ENCODE measurements at regions not wholly inside any gene's neighbourhood (a gene's known extent, or its start where the extent isn't known, plus 50 kb on each side); places are given as distances from the start of the nearest gene placed in this dataset.

DNA sequence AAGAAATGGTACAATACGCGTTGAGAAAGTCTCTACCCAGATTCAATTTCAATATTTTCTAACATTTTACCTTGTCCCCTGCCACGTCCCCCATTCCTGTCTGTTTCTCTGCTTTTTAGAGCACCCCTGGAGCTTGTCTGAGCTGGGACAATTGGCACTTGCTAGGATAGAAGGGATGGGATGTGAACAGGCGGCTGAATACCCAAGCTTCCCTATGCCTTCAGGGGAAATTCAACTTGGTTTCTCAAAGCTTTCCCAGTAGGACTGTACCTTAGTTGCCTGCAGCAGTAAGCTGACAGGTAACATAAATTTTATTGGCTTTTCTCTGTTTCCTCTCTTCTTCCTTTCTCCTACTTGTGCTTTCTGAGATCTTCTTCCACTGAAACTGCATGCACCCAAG lies 1663.3 kb downstream of the EFNB2 start:
- no peak for DNase-seq

DNA sequence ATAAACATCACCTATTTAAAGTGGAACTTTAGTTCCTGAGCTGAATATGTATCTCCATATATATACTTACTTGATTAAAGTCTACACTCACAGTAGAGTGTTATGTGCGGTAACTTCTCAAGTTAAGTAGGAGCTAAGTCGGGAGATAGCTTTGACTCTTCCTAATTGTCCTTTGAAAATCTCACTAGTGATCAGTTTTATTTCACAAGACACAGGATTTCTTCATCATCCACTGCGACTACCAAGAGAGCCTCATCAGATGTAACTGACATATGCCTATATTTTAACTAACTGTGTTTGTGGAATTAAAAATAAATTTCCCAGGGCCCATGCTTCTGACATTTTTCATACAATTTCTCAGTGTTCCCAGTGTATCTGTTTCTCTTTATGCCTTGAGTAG lies 1664.0 kb downstream of the EFNB2 start:
- DNase-seq: no peak

DNA sequence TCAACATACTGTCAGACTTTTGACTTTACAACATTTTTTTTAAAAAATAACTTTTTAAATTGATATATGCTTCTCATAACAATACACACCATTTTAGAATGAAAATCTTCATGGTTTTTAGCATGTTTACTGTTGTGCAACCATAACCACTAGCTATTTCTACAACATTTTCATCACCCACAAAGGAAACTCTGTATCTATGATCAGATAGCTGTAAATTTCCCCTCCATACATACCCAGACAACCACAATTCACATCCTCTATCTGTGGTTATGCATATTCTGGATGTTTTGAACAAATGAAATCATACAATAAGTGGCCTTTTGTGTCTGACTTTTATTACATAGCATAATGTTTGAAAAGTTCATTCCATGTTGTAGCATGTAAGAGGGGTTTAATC lies 1666.0 kb downstream of the EFNB2 start:
- DNase-seq: no peak

DNA sequence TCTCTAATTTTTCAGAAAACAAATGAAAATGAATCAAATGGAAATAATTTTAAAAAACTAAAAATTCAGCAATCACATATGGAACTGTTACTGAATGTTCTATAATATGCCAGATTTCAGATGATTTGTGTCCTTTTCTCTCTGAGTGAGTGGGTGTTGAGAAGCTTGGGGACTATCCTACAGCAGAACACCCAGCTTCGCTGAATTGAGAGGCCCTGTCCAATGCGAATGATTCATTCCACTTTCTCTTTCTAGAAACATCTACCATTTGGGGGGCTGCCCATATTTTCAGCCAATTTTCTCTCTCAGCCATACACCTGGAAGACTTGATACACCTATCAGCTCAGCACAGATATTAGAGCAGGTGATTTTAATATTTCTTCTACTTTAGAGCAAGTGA lies 1666.7 kb downstream of the EFNB2 start:
- no peak for DNase-seq

DNA sequence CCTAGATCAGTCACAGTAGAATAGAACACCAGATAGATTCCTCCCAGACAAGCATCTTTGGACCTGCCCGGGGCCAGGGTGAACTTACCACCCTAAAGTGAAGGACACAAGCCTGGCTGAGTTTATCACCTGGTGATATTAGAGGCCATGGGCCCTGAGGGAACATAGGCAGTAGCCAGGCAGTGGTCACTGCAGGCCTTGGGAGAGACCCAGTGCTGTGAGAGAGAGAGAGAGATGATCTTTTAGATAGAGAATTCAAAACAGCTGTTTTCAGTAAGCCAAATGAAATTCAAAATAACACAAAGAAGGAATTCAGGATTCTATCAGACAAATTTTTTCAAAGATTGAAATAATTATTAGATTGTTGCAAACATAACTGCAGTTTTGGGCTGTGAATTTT lies 1679.9 kb downstream of the EFNB2 start:
- no peak for DNase-seq

DNA sequence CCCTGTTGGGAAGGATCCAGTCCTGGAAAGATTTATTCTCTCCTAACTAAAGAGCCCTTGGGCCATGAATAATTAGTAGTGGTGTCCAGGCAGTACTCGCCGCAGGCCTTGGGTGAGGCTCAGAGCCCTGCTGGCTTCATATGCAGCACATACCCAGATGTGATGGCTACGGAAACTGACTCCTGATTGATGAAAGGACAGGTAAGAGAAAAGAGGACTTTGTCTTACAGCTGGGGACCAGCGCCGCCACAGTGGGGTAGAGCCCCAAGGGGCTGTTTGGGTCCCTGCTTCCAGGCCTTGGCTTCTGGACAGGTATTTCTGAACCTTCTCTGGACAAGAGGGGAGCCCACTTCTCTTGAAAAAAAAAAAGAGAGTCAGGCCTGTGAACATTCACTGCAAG lies 1680.8 kb downstream of the EFNB2 start:
- no peak for DNase-seq

DNA sequence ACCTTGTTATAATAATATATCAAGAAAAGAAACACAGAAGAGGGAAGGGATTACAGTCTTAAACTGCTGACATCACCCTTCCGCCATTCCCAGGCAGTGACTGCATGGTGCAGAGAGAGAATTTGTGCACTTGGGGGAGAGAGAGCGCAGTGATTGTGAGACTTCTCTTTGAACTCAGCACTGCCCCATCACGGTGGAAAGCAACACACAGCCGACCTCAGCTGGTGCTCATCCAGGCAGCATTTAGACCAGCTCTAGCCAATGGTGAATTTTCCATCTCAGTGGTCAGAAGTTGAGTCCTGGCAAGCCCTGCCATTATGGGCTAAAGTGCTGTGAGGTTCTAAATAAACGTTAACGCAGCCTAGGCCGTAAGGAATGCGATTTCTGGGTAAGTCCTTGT lies 1681.5 kb downstream of the EFNB2 start:
- DNase-seq: no peak

DNA sequence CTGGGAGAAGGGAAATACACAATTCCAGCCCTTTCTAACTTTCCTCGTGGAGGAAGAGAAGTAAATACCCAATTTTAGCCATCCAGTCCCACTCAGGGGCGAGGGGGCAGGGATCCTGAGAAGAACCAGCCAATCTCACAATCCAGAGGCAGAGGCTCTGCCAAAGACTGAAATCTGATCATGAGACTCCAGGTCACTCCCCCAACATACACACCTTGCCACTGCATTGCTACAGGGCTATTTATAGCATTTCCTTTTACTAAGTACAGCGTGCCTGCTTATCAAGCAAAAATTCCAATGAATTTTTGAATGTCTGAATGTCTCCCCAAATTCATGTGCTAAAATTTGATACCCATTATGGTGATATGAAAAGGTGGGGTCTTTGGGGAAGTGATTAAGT lies 1687.5 kb downstream of the EFNB2 start:
- no peak for DNase-seq

DNA sequence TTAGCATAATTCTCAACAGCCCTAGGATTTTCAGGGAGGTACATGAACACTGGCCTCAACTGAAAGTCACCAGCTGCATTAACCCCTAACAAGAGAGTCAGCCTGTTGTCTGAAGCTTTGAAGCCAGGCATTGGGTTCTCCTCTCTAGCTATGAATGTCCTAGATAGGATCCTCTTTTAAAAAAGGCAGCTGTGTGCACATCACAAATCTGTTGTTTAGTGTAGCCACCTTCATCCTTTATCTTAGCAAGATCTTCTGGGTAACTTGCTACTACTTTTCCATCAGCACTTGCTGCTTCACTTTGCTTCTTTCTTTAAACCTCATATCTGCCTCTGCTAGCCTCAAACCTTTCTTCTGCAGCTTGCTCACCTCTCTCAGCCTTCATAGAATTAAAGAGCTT lies 1692.1 kb downstream of the EFNB2 start:
- no peak for DNase-seq

DNA sequence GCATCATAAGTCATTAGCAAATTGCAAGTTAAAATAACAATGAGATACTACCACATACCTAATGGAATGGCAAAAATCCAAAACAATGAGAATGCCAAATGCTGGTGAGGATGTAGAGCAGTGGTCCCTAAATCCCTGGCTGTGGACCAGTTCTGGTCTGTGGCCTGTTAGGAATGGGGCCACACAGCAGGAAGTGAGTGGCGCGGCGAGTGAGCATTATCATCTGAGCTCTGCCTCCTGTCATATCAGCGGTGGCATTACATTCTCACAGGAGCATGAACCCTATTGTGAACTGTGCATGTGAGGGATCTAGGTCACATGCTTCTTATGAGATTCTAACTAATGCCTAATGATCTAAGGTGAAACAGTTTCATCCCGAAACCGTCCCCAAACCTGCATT lies 1694.4 kb downstream of the EFNB2 start:
- DNase-seq: no peak

DNA sequence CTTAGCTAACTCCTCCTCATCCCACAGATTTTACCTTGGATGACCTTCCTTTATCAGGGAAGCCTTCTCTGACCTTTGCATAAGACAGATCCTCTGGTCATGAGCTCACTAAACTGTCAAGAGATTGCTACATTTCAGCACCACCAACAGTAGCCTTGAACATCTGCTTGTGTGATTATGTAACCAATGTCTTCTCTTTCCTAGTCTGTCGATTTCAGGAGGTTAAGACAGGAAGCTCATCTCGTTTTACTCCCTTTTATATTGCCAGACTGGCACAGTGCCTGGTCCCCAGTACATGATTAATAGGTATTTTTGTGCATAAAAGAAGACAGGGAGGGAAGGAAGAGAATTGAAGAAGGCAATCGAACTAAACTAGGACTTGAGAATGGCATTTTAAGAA lies 1697.7 kb downstream of the EFNB2 start:
- DNase-seq: no peak

DNA sequence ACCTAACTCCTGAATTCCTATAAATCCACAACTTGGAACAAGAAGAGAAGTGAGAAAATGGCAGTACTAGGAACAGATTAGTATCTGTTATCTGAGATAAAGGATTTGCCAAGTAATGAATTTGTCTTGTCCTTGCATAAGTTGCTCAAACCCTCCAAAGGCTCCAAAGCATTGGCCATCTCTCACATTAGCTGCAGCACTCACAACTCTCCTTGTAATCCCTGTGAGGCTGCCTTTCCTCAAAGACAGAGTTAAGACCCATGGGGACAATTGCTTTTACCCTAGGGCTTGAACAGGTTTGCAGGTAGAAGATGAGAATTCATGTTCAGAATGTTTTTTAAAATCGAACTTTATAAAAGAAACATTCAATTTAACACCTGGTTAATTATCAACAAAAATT lies 1702.2 kb downstream of the EFNB2 start:
- DNase-seq: no peak

DNA sequence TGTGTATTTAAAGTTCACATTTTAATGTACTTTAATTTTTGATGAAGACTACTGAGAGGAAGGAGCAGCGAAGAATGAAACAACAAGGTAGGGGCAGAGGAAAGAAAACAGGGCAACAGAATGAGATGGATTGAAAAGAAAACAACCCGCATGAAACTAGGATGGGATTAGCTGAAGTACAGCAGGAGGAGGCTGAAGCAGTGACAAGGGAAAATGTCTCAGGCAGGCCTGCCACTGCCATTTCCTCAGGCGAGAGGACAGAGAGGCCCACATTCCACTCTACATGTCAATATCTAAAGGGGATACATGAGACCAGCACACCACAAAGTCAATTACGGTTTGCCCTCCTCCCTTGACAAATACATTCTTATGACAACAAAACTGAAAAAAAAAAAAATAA lies 1703.2 kb downstream of the EFNB2 start:
- DNase-seq: no peak

DNA sequence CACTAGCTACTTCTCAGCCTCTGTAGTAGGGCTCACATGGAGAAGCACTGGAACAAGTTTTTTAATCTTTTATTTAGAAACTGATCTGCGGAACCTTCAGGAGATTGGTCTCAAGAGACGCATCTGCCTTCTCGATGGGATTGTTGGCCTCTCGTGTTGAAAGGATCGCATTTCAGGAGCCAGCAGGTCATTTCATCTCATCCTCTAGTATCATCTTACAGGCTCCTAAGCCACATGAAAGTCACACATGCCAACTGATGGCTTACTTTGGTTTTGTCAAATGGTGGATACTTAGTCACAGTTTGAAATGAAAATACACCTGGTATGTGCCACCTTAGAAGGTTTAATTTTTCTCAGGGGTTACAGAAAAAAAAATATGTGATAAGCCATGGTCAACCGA lies 1703.6 kb downstream of the EFNB2 start:
- DNase-seq: no peak

DNA sequence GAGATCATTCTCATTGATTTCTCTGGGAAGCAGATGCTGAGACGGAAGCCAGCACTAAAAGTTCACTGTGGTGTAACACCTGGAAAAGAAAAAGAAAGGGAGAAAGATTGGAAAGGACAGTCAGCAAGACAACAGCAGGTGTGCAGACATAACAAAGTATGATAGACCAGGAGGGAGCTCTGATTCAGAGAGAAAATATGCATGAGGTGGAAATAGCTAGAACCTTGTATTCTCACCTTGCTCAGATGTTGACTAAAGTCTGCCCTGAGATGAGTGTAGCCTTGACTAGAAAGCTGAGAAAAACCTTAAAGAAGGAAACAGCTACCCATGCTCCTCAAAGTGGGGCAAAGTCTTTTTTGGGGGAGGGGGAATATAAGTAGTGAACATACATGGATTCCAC lies 1711.8 kb downstream of the EFNB2 start:
- no peak for DNase-seq

DNA sequence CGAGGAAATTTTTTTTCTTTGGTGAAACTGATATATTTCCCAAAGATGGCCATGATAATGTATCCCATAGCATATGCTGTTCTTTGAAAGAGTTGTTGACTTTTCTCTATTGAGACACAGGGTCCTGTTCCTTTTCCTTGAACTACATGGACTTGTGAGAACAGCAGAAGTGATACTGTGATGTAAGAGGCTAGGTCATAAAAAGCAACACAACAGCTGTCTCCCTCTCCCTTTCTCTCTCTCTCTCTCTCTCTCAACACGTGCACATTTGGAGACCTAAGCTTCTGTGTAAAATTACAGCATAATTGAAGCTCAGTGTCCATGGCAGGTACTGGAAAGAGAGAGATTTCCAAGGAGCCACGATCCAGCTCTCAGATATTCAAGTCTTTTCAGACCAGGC lies 1712.4 kb downstream of the EFNB2 start:
- no peak for DNase-seq

DNA sequence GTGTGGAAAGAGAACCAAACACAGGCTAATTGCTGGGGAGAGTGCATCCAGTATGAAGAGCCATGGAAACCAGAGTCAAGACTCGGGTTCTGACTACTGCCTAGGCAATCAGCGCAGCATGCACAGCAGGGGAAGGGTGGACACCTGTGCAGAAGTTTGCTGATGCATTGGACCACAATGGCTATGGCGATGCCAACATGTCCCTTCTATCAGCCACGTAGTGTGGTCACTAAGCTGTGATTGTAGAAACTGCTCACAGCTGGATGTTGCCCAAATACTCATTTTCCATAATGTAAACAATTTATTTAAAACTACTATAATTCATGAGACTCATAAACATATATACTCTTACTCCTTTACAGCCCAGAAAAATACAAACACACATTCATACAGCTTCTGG lies 1718.2 kb downstream of the EFNB2 start:
- DNase-seq: no peak

DNA sequence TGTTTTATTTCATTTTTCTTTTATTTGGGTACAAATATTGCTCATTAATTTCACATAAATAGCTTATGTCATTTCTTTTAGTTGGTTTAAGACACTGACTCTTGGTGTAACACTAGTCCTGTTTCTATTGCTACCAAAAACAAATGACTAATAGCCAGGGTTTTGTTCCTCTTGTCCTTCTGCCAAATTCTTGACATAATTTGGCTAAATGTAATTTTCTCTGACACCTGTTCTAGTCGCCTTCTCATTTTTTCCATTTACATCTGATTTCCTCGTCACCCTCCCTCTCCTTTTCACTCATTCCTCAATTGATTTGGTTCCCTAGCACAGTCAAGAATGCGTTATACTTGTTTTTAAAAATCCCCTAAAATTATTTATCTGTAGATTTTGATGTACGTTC lies 1718.7 kb downstream of the EFNB2 start:
- DNase-seq: no peak

DNA sequence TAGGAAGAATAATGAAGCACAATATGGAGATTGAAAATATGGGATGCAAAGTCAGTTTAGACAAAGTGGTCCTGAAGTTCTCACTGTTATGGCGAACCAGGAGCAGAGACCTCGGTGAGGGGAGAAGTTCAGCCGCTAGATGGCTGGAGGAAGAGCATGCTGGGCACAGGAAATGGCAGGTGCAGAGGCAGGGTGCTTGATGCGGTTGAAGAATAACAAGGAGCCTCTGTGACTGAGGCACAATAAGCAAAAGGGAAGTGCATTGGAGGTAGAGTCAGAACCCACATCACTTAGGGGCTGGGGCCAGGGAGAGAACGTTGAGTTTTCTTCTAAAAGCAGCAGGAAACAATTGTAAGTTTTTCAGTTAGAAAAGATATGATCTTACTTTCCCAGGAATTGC lies 1725.2 kb downstream of the EFNB2 start:
- DNase-seq: no peak

DNA sequence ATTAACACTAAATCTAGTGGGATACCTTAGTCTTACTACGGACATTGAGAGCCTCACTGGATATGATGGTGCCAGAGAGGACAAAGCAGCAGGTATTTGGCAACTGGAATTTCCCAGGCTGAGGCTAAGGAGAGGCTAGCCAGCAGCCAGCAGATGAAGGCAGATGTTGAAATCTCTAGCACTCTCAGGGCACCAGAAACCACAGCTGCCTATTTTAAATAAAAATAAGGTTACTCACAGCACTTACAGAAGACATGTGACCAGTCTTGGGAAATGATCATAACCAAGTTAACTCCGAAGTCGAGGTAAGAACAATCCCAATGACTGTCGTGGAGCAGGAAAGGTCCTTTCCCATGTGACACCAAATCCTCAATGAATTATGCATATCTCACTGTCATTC lies 1726.0 kb downstream of the EFNB2 start:
- DNase-seq: no peak

DNA sequence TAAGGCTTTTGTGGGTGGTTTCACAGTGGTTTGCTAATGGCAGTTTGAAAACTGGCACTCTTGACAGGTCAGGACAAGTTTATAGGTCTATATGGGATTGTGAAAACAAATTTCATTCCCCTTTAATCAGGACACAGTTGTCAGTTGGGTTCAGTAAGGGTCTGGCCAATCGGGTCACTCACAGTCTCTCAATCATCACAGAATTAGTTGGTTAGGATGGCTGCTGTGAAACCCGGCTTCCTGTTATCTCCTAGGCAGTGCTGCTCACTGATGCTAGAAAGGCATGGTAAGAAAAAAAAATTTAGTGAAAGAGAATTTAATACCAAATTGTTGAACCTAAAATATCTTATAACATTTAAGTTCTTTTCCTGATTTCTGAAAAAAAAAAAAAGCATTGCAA lies 1730.1 kb downstream of the EFNB2 start:
- DNase-seq: no peak

DNA sequence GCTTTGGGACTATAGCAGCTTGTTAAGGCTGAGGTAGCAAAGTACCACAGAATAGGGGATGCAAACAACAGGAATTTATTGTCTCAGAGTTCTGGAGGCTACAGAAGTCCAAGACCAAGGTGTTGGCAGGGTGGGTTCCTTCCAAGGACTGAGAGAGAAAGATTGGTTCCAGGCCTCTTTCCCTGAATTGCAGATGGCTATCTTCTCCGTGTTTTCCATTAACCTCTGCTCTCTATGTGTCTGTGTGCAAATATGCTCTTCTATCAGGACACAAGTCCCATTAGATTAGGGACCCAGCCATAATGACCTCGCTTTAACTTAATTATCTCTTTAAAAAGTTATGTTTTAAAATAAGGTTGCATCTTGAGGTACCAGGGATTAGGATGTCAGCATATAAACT lies 1732.9 kb upstream of the SLC10A2 start:
- DNase-seq: no peak

DNA sequence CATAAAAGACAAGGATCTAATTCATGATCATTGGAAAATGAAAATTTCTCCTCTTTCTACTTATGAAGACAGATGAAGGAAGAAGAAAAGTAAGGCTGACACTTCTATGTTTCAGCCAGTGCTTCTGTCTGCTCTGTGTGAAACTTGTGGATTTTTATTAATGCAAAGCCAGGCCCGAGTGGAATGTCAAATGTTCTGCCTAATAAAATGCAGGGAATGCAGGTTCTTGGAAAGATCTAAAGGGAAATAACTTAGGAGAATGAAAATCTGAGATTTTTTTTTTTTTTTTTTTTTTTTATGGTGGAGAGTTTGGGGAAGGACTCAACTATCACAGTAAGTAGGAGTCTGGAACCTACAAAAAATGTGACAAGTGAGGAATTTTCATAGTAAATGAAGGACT lies 1732.3 kb upstream of the SLC10A2 start:
- no peak for DNase-seq

DNA sequence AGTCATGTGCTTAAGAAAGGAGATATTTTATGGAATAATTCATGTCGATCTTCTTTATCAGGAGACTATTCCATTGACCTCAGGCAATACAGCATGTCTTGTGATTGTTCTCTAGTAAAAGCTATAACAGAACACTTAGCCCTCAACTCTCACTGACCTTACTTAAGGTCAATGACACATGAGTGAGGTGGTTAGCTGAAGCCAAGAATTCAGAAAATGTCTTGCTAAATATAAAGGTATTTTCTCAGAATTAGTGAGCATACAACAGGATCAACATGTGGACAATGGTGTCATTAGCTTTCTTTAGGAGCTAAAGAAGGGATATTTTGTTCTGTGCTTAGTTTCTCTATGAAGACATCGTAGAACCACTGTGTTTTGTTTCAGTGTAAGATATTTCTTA lies 1730.4 kb upstream of the SLC10A2 start:
- DNase-seq: no peak

DNA sequence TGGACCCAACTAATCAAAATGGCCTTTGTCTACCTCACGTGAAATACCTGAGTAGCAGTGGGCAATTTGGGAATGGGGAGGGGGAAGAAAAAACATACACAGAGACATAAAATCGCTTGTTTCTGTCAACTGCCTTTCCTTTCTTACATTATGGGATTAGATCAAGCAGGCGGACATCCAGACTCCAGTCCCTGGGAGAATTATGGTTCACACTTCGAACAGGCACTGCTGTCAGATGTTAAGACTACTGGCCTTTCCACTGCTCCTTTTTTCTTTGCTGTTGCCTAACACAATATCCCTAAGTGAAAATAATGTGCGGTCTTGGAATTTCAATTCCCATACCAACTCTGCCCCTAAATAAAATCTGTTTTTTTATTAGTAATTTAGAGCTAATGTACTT lies 1719.7 kb upstream of the SLC10A2 start:
- no peak for DNase-seq

DNA sequence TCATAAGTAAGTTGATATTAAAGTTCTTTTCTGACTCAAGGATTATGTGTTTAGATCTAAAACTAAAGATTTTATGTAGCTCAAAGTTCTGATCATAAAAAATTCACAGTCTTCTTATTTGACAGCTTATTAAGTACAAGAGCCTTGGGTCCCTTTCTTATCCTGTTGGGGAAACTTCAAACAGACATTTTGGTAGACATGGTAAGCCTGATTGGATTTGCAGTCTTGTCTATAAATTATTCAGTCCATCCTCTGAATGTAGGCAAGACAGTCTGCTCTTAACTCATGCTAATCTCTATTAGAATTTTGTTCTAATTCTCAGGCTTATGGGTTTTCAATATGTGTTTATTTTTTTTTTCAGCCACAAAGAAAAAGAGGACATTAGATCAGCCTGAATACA lies 1718.7 kb upstream of the SLC10A2 start:
- DNase-seq: no peak

Data from activated gamma-delta T cell (primary cell).